Dendritic cell treated with granulocyte-macrophage colony-stimulating factor and Interleukin-4, amounts not matched to agents 40 ng/mL and 50 ng/mL, for 4 days (primary cell): ENCODE measurements at regions not wholly inside any gene's neighbourhood (a gene's known extent, or its start where the extent isn't known, plus 50 kb on each side); places are given as distances from the start of the nearest gene placed in this dataset.
"Not testable (repeated sequence)": the region's sequence is repeated elsewhere in the genome, so short reads cannot be mapped to it uniquely, and the experiment has no call there.

Experiments
- H3K27ac Mint-ChIP-seq: one replicate; pipeline ENCODE4 v1.8.0; 2022; ENCODE audit warnings: mild to moderate bottlenecking, mixed read lengths
- H3K27me3 Mint-ChIP-seq: one replicate; pipeline ENCODE4 v1.8.0; 2022; ENCODE audit warnings: mild to moderate bottlenecking, mixed read lengths
- H3K36me3 Mint-ChIP-seq: one replicate; pipeline ENCODE4 v1.8.0; 2022; ENCODE audit warnings: low read depth, mixed read lengths
- H3K4me1 Mint-ChIP-seq: one replicate; pipeline ENCODE4 v1.8.0; 2022; ENCODE audit warnings: low read depth, mixed read lengths
- H3K4me3 Mint-ChIP-seq: one replicate; pipeline ENCODE4 v1.8.0; 2022; ENCODE audit warnings: mild to moderate bottlenecking, moderate library complexity, mixed read lengths
- H3K9me3 Mint-ChIP-seq: one replicate; pipeline ENCODE4 v1.8.0; 2022; ENCODE audit warnings: mixed read lengths
- intact Hi-C: fragments of 100-400 bp; cut with micrococcal nuclease; formaldehyde crosslinking; loops from one replicate; pipeline ENCODE4 v1.15.0; 2022

- no peak overlapping the region for H3K27ac Mint-ChIP-seq
- no peaks in the 10 kb centered on the region for H3K27me3 Mint-ChIP-seq
- H3K36me3 Mint-ChIP-seq = no peaks in the 10 kb centered on the region
- no peaks in the 10 kb centered on the region for H3K9me3 Mint-ChIP-seq
- no peak overlapping the region for H3K4me3 Mint-ChIP-seq
- no peaks in the 10 kb centered on the region for H3K4me1 Mint-ChIP-seq
- intact Hi-C loops = no loop called here
Measured at GRCh38 chr3:145427355-145427754, 733.6 kb downstream of the PLOD2 start.

DNA sequence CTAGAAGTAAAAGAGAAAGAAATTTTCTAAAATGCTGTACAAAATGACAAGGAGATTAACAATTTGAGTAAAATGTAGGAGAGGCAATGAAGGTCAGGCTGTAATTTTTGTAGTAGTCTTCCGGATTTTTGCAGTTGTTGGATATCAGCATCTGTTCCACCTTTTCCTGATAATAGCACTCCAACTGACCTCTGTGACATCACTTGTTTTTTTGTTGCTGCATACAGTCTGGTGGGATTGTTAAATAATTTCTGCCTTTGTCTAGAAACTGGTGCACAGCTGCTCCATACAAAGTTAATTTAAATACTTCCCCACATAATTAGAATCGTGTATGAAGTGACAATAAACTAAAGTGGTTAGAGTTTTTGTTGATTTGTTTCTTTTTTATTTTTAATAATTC is 731.4 kb downstream of the PLOD2 start:
- intact Hi-C loops = no loop called here
- H3K4me3 Mint-ChIP-seq = no peak overlapping the region
- H3K27me3 Mint-ChIP-seq = no peaks in the 10 kb centered on the region
- no peaks in the 10 kb centered on the region for H3K4me1 Mint-ChIP-seq
- no peaks in the 10 kb centered on the region for H3K9me3 Mint-ChIP-seq
- no peaks in the 10 kb centered on the region for H3K36me3 Mint-ChIP-seq
- no peak overlapping the region for H3K27ac Mint-ChIP-seq

GRCh38 chr3:145448436-145448835 is 712.5 kb downstream of the PLOD2 start:
- H3K4me3 Mint-ChIP-seq = no peak overlapping the region
- no peaks in the 10 kb centered on the region for H3K36me3 Mint-ChIP-seq
- H3K27me3 Mint-ChIP-seq = no peaks in the 10 kb centered on the region

DNA sequence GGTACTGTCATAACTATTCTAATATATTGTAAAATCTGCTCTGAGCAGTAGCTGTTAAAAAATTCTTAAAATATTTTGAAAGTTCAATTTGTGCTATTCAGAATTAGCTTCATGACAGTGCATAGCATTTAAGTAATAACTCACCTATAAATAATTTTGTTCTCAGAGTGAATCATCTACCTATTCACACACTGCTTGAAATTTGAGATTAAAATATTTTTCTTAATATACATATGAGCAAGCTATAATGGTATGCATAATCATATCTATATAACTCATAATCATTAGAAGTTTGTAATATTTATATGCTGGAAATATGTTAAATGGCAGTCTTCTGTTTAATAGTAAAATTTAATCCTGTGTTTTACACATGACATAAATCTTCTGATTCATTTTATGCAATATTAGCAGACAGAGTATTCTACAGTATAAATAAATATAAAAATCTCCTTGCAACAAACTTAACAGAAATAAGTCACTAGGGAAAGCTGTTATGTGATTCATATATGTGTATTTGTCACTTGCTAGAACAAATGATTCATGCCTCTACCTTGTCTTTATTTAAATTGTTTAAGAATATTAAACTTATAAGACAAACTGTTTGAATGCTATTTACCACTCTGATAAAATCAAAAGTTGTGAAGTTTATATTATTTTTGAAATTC is 710.8 kb downstream of the PLOD2 start:
- no peak overlapping the region for H3K4me3 Mint-ChIP-seq
- no peaks in the 10 kb centered on the region for H3K9me3 Mint-ChIP-seq
- H3K27me3 Mint-ChIP-seq = no peaks in the 10 kb centered on the region
- H3K27ac Mint-ChIP-seq = no peak overlapping the region
- intact Hi-C loops = no loop called here
- H3K36me3 Mint-ChIP-seq = no peaks in the 10 kb centered on the region
- H3K4me1 Mint-ChIP-seq = no peaks in the 10 kb centered on the region

More at GRCh38 chr3:145448436-145448835, 712.5 kb downstream of the PLOD2 start:
- Mint-ChIP-seq H3K9me3 (no peaks in the 10 kb centered on the region), H3K27ac (no peak overlapping the region), H3K4me1 (no peaks in the 10 kb centered on the region)
- intact Hi-C loops = no loop called here

- no peaks in the 10 kb centered on the region for H3K36me3 Mint-ChIP-seq
- H3K27me3 Mint-ChIP-seq = no peaks in the 10 kb centered on the region
- H3K4me3 Mint-ChIP-seq = no peak overlapping the region
- no peaks in the 10 kb centered on the region for H3K4me1 Mint-ChIP-seq
- no peaks in the 10 kb centered on the region for H3K9me3 Mint-ChIP-seq
- intact Hi-C loops = no loop called here
- H3K27ac Mint-ChIP-seq = no peak overlapping the region
Measured at GRCh38 chr3:145457825-145458552, 703.0 kb downstream of the PLOD2 start.

DNA sequence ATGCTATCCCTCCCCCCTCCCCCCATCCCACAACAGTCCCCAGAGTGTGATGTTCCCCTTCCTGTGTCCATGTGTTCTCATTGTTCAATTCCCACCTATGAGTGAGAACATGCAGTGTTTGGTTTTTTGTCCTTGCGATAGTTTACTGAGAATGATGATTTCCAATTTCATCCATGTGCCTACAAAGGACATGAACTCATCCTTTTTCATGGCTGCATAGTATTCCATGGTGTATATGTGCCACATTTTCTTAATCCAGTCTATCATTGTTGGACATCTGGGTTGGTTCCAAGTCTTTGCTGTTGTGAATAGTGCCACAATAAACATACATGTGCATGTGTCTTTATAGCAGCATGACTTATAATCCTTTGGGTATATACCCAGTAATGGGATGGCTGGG is 701.3 kb downstream of the PLOD2 start:
- H3K27me3 Mint-ChIP-seq, H3K9me3 Mint-ChIP-seq, H3K4me3 Mint-ChIP-seq, H3K36me3 Mint-ChIP-seq, intact Hi-C loops, H3K27ac Mint-ChIP-seq, H3K4me1 Mint-ChIP-seq: not testable (repeated sequence)

- intact Hi-C loops = no loop called here
- no peaks in the 10 kb centered on the region for H3K27me3 Mint-ChIP-seq
- H3K4me1 Mint-ChIP-seq = no peaks in the 10 kb centered on the region
- H3K4me3 Mint-ChIP-seq = no peak overlapping the region
- H3K36me3 Mint-ChIP-seq = no peaks in the 10 kb centered on the region
- peaks cover 19% of the 10 kb centered on the region for H3K9me3 Mint-ChIP-seq
- H3K27ac Mint-ChIP-seq = no peak overlapping the region
Measured at GRCh38 chr3:145471976-145472375, 689.0 kb downstream of the PLOD2 start.

- H3K27ac Mint-ChIP-seq = not testable (repeated sequence)
Measured at GRCh38 chr3:145482735-145483134, 678.2 kb downstream of the PLOD2 start.

DNA sequence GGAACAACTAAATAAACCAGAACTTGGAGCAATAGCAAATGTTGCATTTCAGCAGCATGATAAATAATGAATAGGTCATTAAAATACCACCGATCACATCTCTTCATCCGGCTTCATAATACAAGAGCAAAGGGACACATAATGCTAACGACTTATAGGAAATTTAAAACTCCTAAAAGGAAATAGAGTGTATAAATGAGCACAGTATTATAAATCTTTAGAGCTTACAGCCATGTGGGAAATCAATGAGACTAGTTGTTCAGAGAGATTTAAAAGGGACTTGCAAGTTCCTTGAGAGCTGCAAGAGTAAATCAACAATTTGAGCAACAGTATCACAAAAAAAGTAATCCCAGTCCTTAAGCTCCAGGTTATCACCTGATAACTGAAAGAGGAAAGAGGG is 677.0 kb downstream of the PLOD2 start:
- Mint-ChIP-seq H3K4me1 (no peaks in the 10 kb centered on the region), H3K36me3 (no peaks in the 10 kb centered on the region), H3K9me3 (peaks cover 13% of the 10 kb centered on the region), H3K27me3 (no peaks in the 10 kb centered on the region), H3K4me3 (no peak overlapping the region), H3K27ac (no peak overlapping the region)
- intact Hi-C loops = no loop called here

More at GRCh38 chr3:145482735-145483134, 678.2 kb downstream of the PLOD2 start:
- H3K9me3 Mint-ChIP-seq = peaks cover 17% of the 10 kb centered on the region
- H3K4me1 Mint-ChIP-seq, H3K36me3 Mint-ChIP-seq, H3K4me3 Mint-ChIP-seq, H3K27me3 Mint-ChIP-seq, intact Hi-C loops: not testable (repeated sequence)

GRCh38 chr3:145489011-145489410 is 672.0 kb downstream of the PLOD2 start:
- Mint-ChIP-seq H3K4me1 (no peaks in the 10 kb centered on the region), H3K36me3 (no peaks in the 10 kb centered on the region), H3K9me3 (peaks cover 10% of the 10 kb centered on the region), H3K4me3 (no peak overlapping the region), H3K27ac (no peak overlapping the region), H3K27me3 (no peaks in the 10 kb centered on the region)
- intact Hi-C loops = no loop called here

- H3K9me3 Mint-ChIP-seq = peaks cover 10% of the 10 kb centered on the region
- no peak overlapping the region for H3K27ac Mint-ChIP-seq
- no peaks in the 10 kb centered on the region for H3K4me1 Mint-ChIP-seq
- H3K27me3 Mint-ChIP-seq = no peaks in the 10 kb centered on the region
- intact Hi-C loops = no loop called here
- no peak overlapping the region for H3K4me3 Mint-ChIP-seq
- no peaks in the 10 kb centered on the region for H3K36me3 Mint-ChIP-seq
Measured at GRCh38 chr3:145490088-145491048, 670.6 kb downstream of the PLOD2 start.

DNA sequence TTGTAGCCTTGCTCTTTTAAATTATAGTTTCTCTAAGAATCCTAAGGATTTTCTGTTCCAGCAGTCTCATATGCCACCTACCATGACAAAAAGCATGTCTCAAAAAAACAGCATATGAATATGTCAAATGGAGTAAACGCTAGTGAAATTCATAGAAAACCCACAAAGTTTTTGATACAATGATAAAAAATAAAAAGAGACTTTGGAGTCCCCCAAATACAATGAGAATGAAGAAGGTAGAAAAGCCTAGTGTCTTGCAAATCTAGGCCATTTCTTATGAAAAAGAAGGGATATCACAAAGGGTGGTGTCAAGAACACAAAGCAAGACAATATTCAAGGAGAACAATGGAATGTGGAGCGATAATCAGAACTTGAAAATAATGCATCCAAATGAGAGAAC is 668.5 kb downstream of the PLOD2 start:
- Mint-ChIP-seq H3K9me3 (peaks cover 10% of the 10 kb centered on the region), H3K4me1 (no peaks in the 10 kb centered on the region), H3K27ac (no peak overlapping the region), H3K36me3 (no peaks in the 10 kb centered on the region), H3K4me3 (no peak overlapping the region), H3K27me3 (no peaks in the 10 kb centered on the region)
- intact Hi-C loops = no loop called here

DNA sequence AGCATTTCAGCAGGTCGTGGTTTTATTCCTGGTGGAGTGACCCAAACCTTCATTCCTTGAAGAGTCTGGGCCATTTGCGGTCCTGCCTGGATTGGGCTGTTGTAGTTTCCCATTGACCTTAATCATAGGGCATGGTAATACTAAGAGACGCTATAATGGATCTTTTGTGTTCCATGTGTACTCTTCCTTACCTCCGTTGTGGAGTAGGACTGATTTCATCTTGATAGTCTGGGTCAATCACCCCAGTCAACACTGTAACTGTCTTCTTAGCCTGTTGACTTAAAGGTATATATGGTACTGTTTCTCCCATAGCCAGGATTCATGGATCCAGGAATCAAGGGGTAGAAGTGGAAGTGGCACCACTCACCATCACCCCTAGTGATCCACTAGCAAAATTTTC is 643.6 kb downstream of the PLOD2 start:
- H3K4me1 Mint-ChIP-seq, H3K4me3 Mint-ChIP-seq, H3K27ac Mint-ChIP-seq, H3K27me3 Mint-ChIP-seq, intact Hi-C loops, H3K36me3 Mint-ChIP-seq: not testable (repeated sequence)
- peaks cover 20% of the 10 kb centered on the region for H3K9me3 Mint-ChIP-seq

DNA sequence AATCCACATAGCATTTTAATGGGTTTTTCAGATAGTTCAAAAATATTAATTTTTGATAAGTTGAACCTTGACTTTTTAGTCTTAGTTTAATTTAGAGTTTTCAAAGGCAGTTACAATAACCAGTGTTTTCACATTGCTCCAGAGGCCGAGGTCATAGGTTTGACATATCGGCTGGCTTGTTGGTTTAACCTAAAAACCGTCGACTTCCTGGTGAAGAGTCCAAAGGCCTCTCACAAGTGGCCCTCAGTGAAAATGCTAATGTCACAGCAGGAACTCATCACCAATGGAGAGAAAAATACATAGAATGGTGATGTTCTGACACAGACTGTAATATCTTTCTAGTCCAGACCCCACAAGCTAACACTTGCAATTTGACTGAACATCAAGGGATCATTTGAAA is 642.3 kb downstream of the PLOD2 start:
- H3K9me3 Mint-ChIP-seq = peaks cover 24% of the 10 kb centered on the region
- H3K4me1 Mint-ChIP-seq = no peaks in the 10 kb centered on the region
- no peaks in the 10 kb centered on the region for H3K36me3 Mint-ChIP-seq
- intact Hi-C loops = no loop called here
- H3K4me3 Mint-ChIP-seq = no peak overlapping the region
- H3K27ac Mint-ChIP-seq = no peak overlapping the region
- H3K27me3 Mint-ChIP-seq = no peaks in the 10 kb centered on the region
